K562 (cell line): ENCODE measurements at regions not wholly inside any gene's neighbourhood (a gene's known extent, or its start where the extent isn't known, plus 50 kb on each side); places are given as distances from the start of the nearest gene placed in this dataset.

Source experiments
- ATAC-seq: fragments of 200-7000 bp; cut with Tn5 transposase; 3 replicates; pipeline ENCODE4 v1.9.1; 2020; ENCODE audit warnings: moderate library complexity
- BruUV-seq: library from RNA; stranded (reverse); fragments of 400-500 nt; replicated peaks from 2 replicates; lab custom pipeline; 2021; lab: Mats Ljungman, UMichigan
- CTCF ChIA-PET: fragments of 300-600 bp; formaldehyde crosslinking; extraction: SDS; loops from one replicate; lab custom pipeline; 2021; ENCODE audit warnings: low intra/inter-chr PET ratio; lab: Yijun Ruan, JAX
- POLR2A ChIA-PET: fragments of 300-600, 350-650 bp; sonication (Branson Sonifier 250); formaldehyde crosslinking; extraction: SDS; loops from one replicate; lab custom pipeline; 2021; ENCODE audit warnings: antibody characterized with exemption, inconsistent platforms; lab: Yijun Ruan, JAX
- DNase-seq, 4 experiments: peaks; one replicate each; pipeline versions ENCODE4 v3.0.0 to v3.0.0-alpha.2; 2011 to 2018; ENCODE audit warnings: low spot score in 3 of 4, mixed read lengths in 3 of 4; ENCODE audit errors: extremely low read depth in 1 of 4
- FAIRE-seq: peaks from 2 replicates; lab custom pipeline; 2011; peaks lifted over from hg19 to GRCh38; lab: Jason Lieb, UNC
- H2AFZ ChIP-seq: 2 replicates; pipeline ENCODE4 v1.6.0; 2011; ENCODE audit warnings: low read depth, low read length, control low read depth, inconsistent platforms
- H3K27ac ChIP-seq: fragments of 200-600 bp; 3 replicates; pipeline ENCODE4 v1.8.0; 2011; ENCODE audit warnings: low read depth, mild to moderate bottlenecking, control low read depth, inconsistent platforms, low read length, moderate library complexity, mixed read lengths; ENCODE audit errors: extremely low read depth
- H3K27me3 ChIP-seq, 2 experiments: fragments of 300-600 bp in 1 of 2; 2 replicates in 1 of 2; 3 replicates in 1 of 2; pipeline versions ENCODE4 v1.6.0 to v1.8.0; 2011; ENCODE audit warnings: inconsistent platforms in 2 of 2, low read length in 2 of 2, mild to moderate bottlenecking in 1 of 2, mixed read lengths in 1 of 2, moderate library complexity in 1 of 2; ENCODE audit not compliant: control insufficient read depth in 2 of 2, insufficient read depth in 2 of 2
- H3K36me3 ChIP-seq: fragments of 300-600 bp; 3 replicates; pipeline ENCODE4 v1.8.0; 2011; ENCODE audit warnings: mild to moderate bottlenecking, low read length, inconsistent platforms; ENCODE audit not compliant: control insufficient read depth, insufficient read depth
- H3K4me1 ChIP-seq, 2 experiments: fragments of 200-600 bp in 1 of 2; replicated peaks in 1 of 2; 2 replicates in 1 of 2; 3 replicates in 1 of 2; pipeline versions ENCODE4 v1.5.1 to v1.8.0; 2011; ENCODE audit warnings: inconsistent platforms in 2 of 2, low read length in 2 of 2, mild to moderate bottlenecking in 1 of 2, mixed read lengths in 1 of 2, moderate library complexity in 1 of 2; ENCODE audit not compliant: control insufficient read depth in 2 of 2, insufficient read depth in 2 of 2
- H3K4me2 ChIP-seq: 2 replicates; pipeline ENCODE4 v1.6.1; 2011; ENCODE audit warnings: low read length, control low read depth, inconsistent platforms, mixed read lengths; ENCODE audit not compliant: insufficient read depth
- H3K4me3 ChIP-seq: fragments of 200-600 bp; sonication (generic), shearing (Covaris generic); 2 replicates; pipeline ENCODE4 v1.5.1; 2016; ENCODE audit warnings: control low read depth, inconsistent platforms
- H3K79me2 ChIP-seq: fragments of 200-600 bp; 3 replicates; pipeline ENCODE4 v1.8.0; 2011; ENCODE audit warnings: low read length, inconsistent platforms; ENCODE audit not compliant: control insufficient read depth, insufficient read depth
- H3K9ac ChIP-seq, 2 experiments: 2 replicates each; pipeline versions ENCODE4 v1.6.0 to v1.6.1; 2011; ENCODE audit warnings: low read depth in 2 of 2, low read length in 2 of 2, control low read depth in 1 of 2, inconsistent platforms in 1 of 2, mild to moderate bottlenecking in 1 of 2, mixed read lengths in 1 of 2; ENCODE audit not compliant: insufficient read depth in 1 of 2
- H3K9me1 ChIP-seq: one replicate; pipeline ENCODE4 v1.6.0; 2011; ENCODE audit warnings: inconsistent platforms, mild to moderate bottlenecking, low read length, moderate library complexity; ENCODE audit not compliant: control insufficient read depth, insufficient read depth
- H3K9me3 ChIP-seq: replicated peaks from 2 replicates; pipeline ENCODE4 v1.5.1; 2011; ENCODE audit warnings: low read depth, low read length, inconsistent platforms; ENCODE audit not compliant: control insufficient read depth, insufficient read depth
- H4K20me1 ChIP-seq: replicated peaks from 2 replicates; pipeline ENCODE4 v1.6.1; 2011; ENCODE audit warnings: low read length, inconsistent platforms, mixed read lengths; ENCODE audit not compliant: control insufficient read depth, insufficient read depth
- CBFB ChIP-seq: sonication (generic); formaldehyde crosslinking; IDR thresholded peaks from 2 replicates; pipeline ENCODE4 v1.4.0; 2020; ENCODE audit warnings: mild to moderate bottlenecking, missing genetic modification reagents
- FOXJ2 ChIP-seq: fragments of 200-800 bp; sonication (Bioruptor generic); IDR thresholded peaks from 2 replicates; pipeline ENCODE4 v1.6.1; 2016; ENCODE audit warnings: missing genetic modification characterization, missing compliant biosample characterization
- GTF2A2 ChIP-seq: IDR thresholded peaks from 2 replicates; pipeline ENCODE4 v1.6.1; 2016; ENCODE audit warnings: mild to moderate bottlenecking, missing genetic modification characterization, missing compliant biosample characterization
- GTF2B ChIP-seq: IDR thresholded peaks from 2 replicates; pipeline ENCODE4 v1.6.1; 2011; ENCODE audit not compliant: insufficient read length; ENCODE audit errors: extremely low read depth
- HMGN3 ChIP-seq: IDR thresholded peaks from 2 replicates; pipeline ENCODE4 v1.6.1; 2011; ENCODE audit warnings: borderline replicate concordance, low read depth, mild to moderate bottlenecking, mixed read lengths, low read length; ENCODE audit not compliant: insufficient read length; ENCODE audit errors: extremely low read depth
- KDM1A ChIP-seq, 2 experiments: fragments of 450-650 bp; IDR thresholded peaks; 2 replicates each; pipeline ENCODE4 v1.6.1; 2016; ENCODE audit warnings: mild to moderate bottlenecking in 2 of 2
- MITF ChIP-seq: IDR thresholded peaks from 2 replicates; pipeline ENCODE4 v1.6.1; 2014; ENCODE audit warnings: antibody characterized with exemption
- NONO ChIP-seq, 2 experiments: fragments of 200-400 bp in 1 of 2; fragments of 450-650 bp in 1 of 2; formaldehyde crosslinking in 1 of 2; IDR thresholded peaks; 2 replicates each; pipeline ENCODE4 v1.6.1; 2017; ENCODE audit warnings: low read depth in 2 of 2, mild to moderate bottlenecking in 2 of 2, moderate library complexity in 2 of 2, low read length in 1 of 2
- NR3C1 ChIP-seq: sonication (generic); formaldehyde crosslinking; IDR thresholded peaks from 2 replicates; pipeline ENCODE4 v1.8.1; 2022; ENCODE audit warnings: missing genetic modification reagents
- POU5F1 ChIP-seq: fragments of 150-350 bp; IDR thresholded peaks from 2 replicates; pipeline ENCODE4 v1.6.1; 2014; ENCODE audit warnings: borderline replicate concordance, low read length, low read depth, mild to moderate bottlenecking; ENCODE audit not compliant: partially characterized antibody
- ZNF551 ChIP-seq: fragments of 250-450 bp; sonication (Bioruptor Pico); IDR thresholded peaks from 2 replicates; pipeline ENCODE4 v1.5.0; 2021; ENCODE audit warnings: mild to moderate bottlenecking, moderate library complexity
- ZNF717 ChIP-seq: fragments of 250-450 bp; sonication (Bioruptor Pico); IDR thresholded peaks from 2 replicates; pipeline ENCODE4 v1.5.0; 2021
- WGBS: fragments of 100-300 bp; shearing (Covaris generic); methylation state at CpG from one replicate; pipeline ENCODE4 v1.1.6; 2016; ENCODE audit warnings: low coverage, mixed read lengths; ENCODE audit not compliant: insufficient coverage; ENCODE audit errors: missing lambda C conversion rate; 5-methylcytosine and 5-hydroxymethylcytosine counted together
- in situ Hi-C: fragments of 300-500 bp; cut with MboI; formaldehyde crosslinking; loops from 4 replicates; pipeline ENCODE4 v1.15.0; 2018; ENCODE audit warnings: inconsistent platforms, mixed read lengths
- intact Hi-C: fragments of 100-400 bp; cut with micrococcal nuclease; formaldehyde crosslinking; loops from 2 replicates; pipeline ENCODE4 v1.14.2; 2022

- in situ Hi-C loops = no loop called here
- no peak for FAIRE-seq
- TF ChIP-seq GTF2A2 (no peak), ZNF717 (CRISPR knock-in tag) (no peak), MITF (no peak), NR3C1 (CRISPR knock-in tag) (no peak), FOXJ2 (tag) (no peak), KDM1A (IDR thresholded peaks at IDR 0.05) (no peak), ZNF551 (CRISPR knock-in tag) (no peak), GTF2B (no peak), CBFB (CRISPR knock-in tag) (no peak), NONO (IDR thresholded peaks at IDR 0.05; ENCODE audit: low read depth in 2 of 2, low read length in 1 of 2) (no peak), HMGN3 (no peak), POU5F1 (no peak)
Measured at GRCh38 chr13:97106323-97106722, 112.0 kb upstream of the OXGR1 start.

More at GRCh38 chr13:97106323-97106722, 112.0 kb upstream of the OXGR1 start:
- DNase-seq (no peak), ATAC-seq (no peak)
- H3K4me2 ChIP-seq = no peak overlapping the region
- BruUV-seq = no TSS peak
- no peaks in the 10 kb centered on the region for H3K9me3 ChIP-seq
- no peak overlapping the region for H3K27ac ChIP-seq
- 6% methylated on average over 6 of the region's 6 CpGs for WGBS
- no peaks in the 10 kb centered on the region for H3K27me3 ChIP-seq
- H2AFZ ChIP-seq = no peak overlapping the region
- intact Hi-C loops = no loop called here
- no peaks in the 10 kb centered on the region for H4K20me1 ChIP-seq
- no peaks in the 10 kb centered on the region for H3K79me2 ChIP-seq
- no peaks in the 10 kb centered on the region for H3K9me1 ChIP-seq
- no peak overlapping the region for H3K9ac ChIP-seq
- POLR2A ChIA-PET = no interaction called here
- no peaks in the 10 kb centered on the region for H3K36me3 ChIP-seq
- H3K4me1 ChIP-seq = peaks cover 4 to 9% of the 10 kb centered on the region in 2 experiments; a peak in 3 of 5 replicates
- CTCF ChIA-PET = no interaction called here
- no peak overlapping the region for H3K4me3 ChIP-seq
